ENCODE measurements at regions not wholly inside any gene's neighbourhood (a gene's known extent, or its start where the extent isn't known, plus 50 kb on each side); places are given as distances from the start of the nearest gene placed in this dataset.

- H3K27ac ChIP-seq (ENCODE audit: insufficient read depth in 1 of 2, low read depth in 1 of 2, low read length in 2 of 2, poor library complexity in 1 of 2, severe bottlenecking in 2 of 2) = no peak overlapping the region
- WGBS (ENCODE audit: insufficient coverage) = 75% methylated on average over 4 of the region's 4 CpGs
- no peak for DNase-seq
Measured at GRCh38 chr18:68406761-68407160, 308.1 kb downstream of the TMX3 start.

GRCh38 chr18:68402784-68403183, 312.1 kb downstream of the TMX3 start:
- no peak overlapping the region for H3K27ac ChIP-seq (ENCODE audit: insufficient read depth in 1 of 2, low read depth in 1 of 2, low read length in 2 of 2, poor library complexity in 1 of 2, severe bottlenecking in 2 of 2)
- H3K27me3 ChIP-seq (replicated peaks in 2 of 5; ENCODE audit: control insufficient read depth in 4 of 5, insufficient read depth in 5 of 5, low read length in 4 of 5) = no peaks in the 10 kb centered on the region
- DNase-seq = no peak
- H3K36me3 ChIP-seq (ENCODE audit: control insufficient read depth in 4 of 4, insufficient read depth in 4 of 4, low read length in 3 of 4) = no peaks in the 10 kb centered on the region
- POLR2A ChIA-PET = no interaction called here
- no peaks in the 10 kb centered on the region for H3K9me3 ChIP-seq (ENCODE audit: control extremely low read depth in 1 of 5, control insufficient read depth in 4 of 5, insufficient read depth in 2 of 5, low read depth in 1 of 5, low read length in 4 of 5)
- H3K4me1 ChIP-seq (ENCODE audit: control extremely low read depth in 1 of 4, control insufficient read depth in 4 of 4, insufficient read depth in 4 of 4, low read length in 3 of 4) = no peaks in the 10 kb centered on the region
- H3K4me3 ChIP-seq (ENCODE audit: control insufficient read depth in 1 of 7, extremely low read depth in 1 of 7, insufficient read depth in 4 of 7, low read depth in 2 of 7, low read length in 6 of 7) = no peak overlapping the region
- 100% methylated on average over 1 of the region's 2 CpGs for WGBS (ENCODE audit: insufficient coverage)
- CTCF ChIA-PET = no interaction called here

More at GRCh38 chr18:68406761-68407160, 308.1 kb downstream of the TMX3 start:
- Histone ChIP-seq H3K4me1 (ENCODE audit: control extremely low read depth in 1 of 4, control insufficient read depth in 4 of 4, insufficient read depth in 4 of 4, low read length in 3 of 4) (no peaks in the 10 kb centered on the region), H3K27me3 (replicated peaks in 2 of 5; ENCODE audit: control insufficient read depth in 4 of 5, insufficient read depth in 5 of 5, low read length in 4 of 5) (no peaks in the 10 kb centered on the region), H3K36me3 (ENCODE audit: control insufficient read depth in 4 of 4, insufficient read depth in 4 of 4, low read length in 3 of 4) (no peaks in the 10 kb centered on the region), H3K4me3 (ENCODE audit: control insufficient read depth in 1 of 7, extremely low read depth in 1 of 7, insufficient read depth in 4 of 7, low read depth in 2 of 7, low read length in 6 of 7) (no peak overlapping the region), H3K9me3 (ENCODE audit: control extremely low read depth in 1 of 5, control insufficient read depth in 4 of 5, insufficient read depth in 2 of 5, low read depth in 1 of 5, low read length in 4 of 5) (no peaks in the 10 kb centered on the region)
- ChIA-PET CTCF (interaction anchor here (0.6 to 1.0 kb wide), 2 partner anchors 19 to 312 kb away, joined by 3 read pairs; no protein-coding TSS in a partner anchor), POLR2A (no interaction called here)

- H3K27ac ChIP-seq (ENCODE audit: insufficient read depth in 1 of 2, low read depth in 1 of 2, low read length in 2 of 2, poor library complexity in 1 of 2, severe bottlenecking in 2 of 2) = no peak overlapping the region
- CTCF ChIA-PET = no interaction called here
- no peaks in the 10 kb centered on the region for H3K9me3 ChIP-seq (ENCODE audit: control extremely low read depth in 1 of 5, control insufficient read depth in 4 of 5, insufficient read depth in 2 of 5, low read depth in 1 of 5, low read length in 4 of 5)
- H3K4me3 ChIP-seq (ENCODE audit: control insufficient read depth in 1 of 7, extremely low read depth in 1 of 7, insufficient read depth in 4 of 7, low read depth in 2 of 7, low read length in 6 of 7) = no peak overlapping the region
- no peak for DNase-seq
- POLR2A ChIA-PET = no interaction called here
- H3K36me3 ChIP-seq (ENCODE audit: control insufficient read depth in 4 of 4, insufficient read depth in 4 of 4, low read length in 3 of 4) = no peaks in the 10 kb centered on the region
- 100% methylated on average over 1 of the region's 3 CpGs for WGBS (ENCODE audit: insufficient coverage)
- H3K27me3 ChIP-seq (replicated peaks in 2 of 5; ENCODE audit: control insufficient read depth in 4 of 5, insufficient read depth in 5 of 5, low read length in 4 of 5) = no peaks in the 10 kb centered on the region
- H3K4me1 ChIP-seq (ENCODE audit: control extremely low read depth in 1 of 4, control insufficient read depth in 4 of 4, insufficient read depth in 4 of 4, low read length in 3 of 4) = no peaks in the 10 kb centered on the region
Measured at GRCh38 chr18:68400889-68401288, 314.0 kb downstream of the TMX3 start.

- no CpG with 5 or more reads among the region's 2 CpGs for WGBS (ENCODE audit: insufficient coverage)
- POLR2A ChIA-PET = no interaction called here
- CTCF ChIA-PET = no interaction called here
- no peak overlapping the region for H3K27ac ChIP-seq (ENCODE audit: insufficient read depth in 1 of 2, low read depth in 1 of 2, low read length in 2 of 2, poor library complexity in 1 of 2, severe bottlenecking in 2 of 2)
- H3K27me3 ChIP-seq (replicated peaks in 2 of 5; ENCODE audit: control insufficient read depth in 4 of 5, insufficient read depth in 5 of 5, low read length in 4 of 5) = no peaks in the 10 kb centered on the region
- H3K36me3 ChIP-seq (ENCODE audit: control insufficient read depth in 4 of 4, insufficient read depth in 4 of 4, low read length in 3 of 4) = no peaks in the 10 kb centered on the region
- DNase-seq = no peak
- no peaks in the 10 kb centered on the region for H3K9me3 ChIP-seq (ENCODE audit: control extremely low read depth in 1 of 5, control insufficient read depth in 4 of 5, insufficient read depth in 2 of 5, low read depth in 1 of 5, low read length in 4 of 5)
- H3K4me3 ChIP-seq (ENCODE audit: control insufficient read depth in 1 of 7, extremely low read depth in 1 of 7, insufficient read depth in 4 of 7, low read depth in 2 of 7, low read length in 6 of 7) = no peak overlapping the region
- no peaks in the 10 kb centered on the region for H3K4me1 ChIP-seq (ENCODE audit: control extremely low read depth in 1 of 4, control insufficient read depth in 4 of 4, insufficient read depth in 4 of 4, low read length in 3 of 4)
Measured at GRCh38 chr18:68399721-68400120, 315.2 kb downstream of the TMX3 start.

- ChIA-PET CTCF (no interaction called here), POLR2A (no interaction called here)
- Histone ChIP-seq H3K36me3 (ENCODE audit: control insufficient read depth in 4 of 4, insufficient read depth in 4 of 4, low read length in 3 of 4) (no peaks in the 10 kb centered on the region), H3K4me3 (ENCODE audit: control insufficient read depth in 1 of 7, extremely low read depth in 1 of 7, insufficient read depth in 4 of 7, low read depth in 2 of 7, low read length in 6 of 7) (no peak overlapping the region), H3K9me3 (ENCODE audit: control extremely low read depth in 1 of 5, control insufficient read depth in 4 of 5, insufficient read depth in 2 of 5, low read depth in 1 of 5, low read length in 4 of 5) (no peaks in the 10 kb centered on the region), H3K27me3 (replicated peaks in 2 of 5; ENCODE audit: control insufficient read depth in 4 of 5, insufficient read depth in 5 of 5, low read length in 4 of 5) (no peaks in the 10 kb centered on the region), H3K27ac (ENCODE audit: insufficient read depth in 1 of 2, low read depth in 1 of 2, low read length in 2 of 2, poor library complexity in 1 of 2, severe bottlenecking in 2 of 2) (no peak overlapping the region), H3K4me1 (ENCODE audit: control extremely low read depth in 1 of 4, control insufficient read depth in 4 of 4, insufficient read depth in 4 of 4, low read length in 3 of 4) (no peaks in the 10 kb centered on the region)
- WGBS (ENCODE audit: insufficient coverage) = 100% methylated on average over 2 of the region's 6 CpGs
- no peak for DNase-seq
Measured at GRCh38 chr18:68397241-68398035, 317.5 kb downstream of the TMX3 start.

- H3K4me1 ChIP-seq (ENCODE audit: control extremely low read depth in 1 of 4, control insufficient read depth in 4 of 4, insufficient read depth in 4 of 4, low read length in 3 of 4) = no peaks in the 10 kb centered on the region
- H3K9me3 ChIP-seq (ENCODE audit: control extremely low read depth in 1 of 5, control insufficient read depth in 4 of 5, insufficient read depth in 2 of 5, low read depth in 1 of 5, low read length in 4 of 5) = no peaks in the 10 kb centered on the region
- H3K36me3 ChIP-seq (ENCODE audit: control insufficient read depth in 4 of 4, insufficient read depth in 4 of 4, low read length in 3 of 4) = no peaks in the 10 kb centered on the region
- no peak overlapping the region for H3K4me3 ChIP-seq (ENCODE audit: control insufficient read depth in 1 of 7, extremely low read depth in 1 of 7, insufficient read depth in 4 of 7, low read depth in 2 of 7, low read length in 6 of 7)
- no peak for DNase-seq
- no peaks in the 10 kb centered on the region for H3K27me3 ChIP-seq (replicated peaks in 2 of 5; ENCODE audit: control insufficient read depth in 4 of 5, insufficient read depth in 5 of 5, low read length in 4 of 5)
- WGBS (ENCODE audit: insufficient coverage) = 88% methylated on average over 2 of the region's 4 CpGs
- no peak overlapping the region for H3K27ac ChIP-seq (ENCODE audit: insufficient read depth in 1 of 2, low read depth in 1 of 2, low read length in 2 of 2, poor library complexity in 1 of 2, severe bottlenecking in 2 of 2)
- ChIA-PET POLR2A (interaction anchor here (0.6 kb wide), 1 partner anchor 987 kb away, joined by 3 read pairs; no protein-coding TSS in a partner anchor), CTCF (no interaction called here)
Measured at GRCh38 chr18:68394705-68395104, 320.2 kb downstream of the TMX3 start.

GRCh38 chr18:68391801-68392200, 323.1 kb downstream of the TMX3 start:
- Histone ChIP-seq H3K4me3 (ENCODE audit: control insufficient read depth in 1 of 7, extremely low read depth in 1 of 7, insufficient read depth in 4 of 7, low read depth in 2 of 7, low read length in 6 of 7) (no peak overlapping the region), H3K9me3 (ENCODE audit: control extremely low read depth in 1 of 5, control insufficient read depth in 4 of 5, insufficient read depth in 2 of 5, low read depth in 1 of 5, low read length in 4 of 5) (no peaks in the 10 kb centered on the region), H3K27ac (ENCODE audit: insufficient read depth in 1 of 2, low read depth in 1 of 2, low read length in 2 of 2, poor library complexity in 1 of 2, severe bottlenecking in 2 of 2) (no peak overlapping the region), H3K4me1 (ENCODE audit: control extremely low read depth in 1 of 4, control insufficient read depth in 4 of 4, insufficient read depth in 4 of 4, low read length in 3 of 4) (no peaks in the 10 kb centered on the region), H3K36me3 (ENCODE audit: control insufficient read depth in 4 of 4, insufficient read depth in 4 of 4, low read length in 3 of 4) (no peaks in the 10 kb centered on the region), H3K27me3 (replicated peaks in 2 of 5; ENCODE audit: control insufficient read depth in 4 of 5, insufficient read depth in 5 of 5, low read length in 4 of 5) (no peaks in the 10 kb centered on the region)
- POLR2A ChIA-PET = no interaction called here
- CTCF ChIA-PET = no interaction called here
- no peak for DNase-seq
